ENCODE measurements at regions not wholly inside any gene's neighbourhood (a gene's known extent, or its start where the extent isn't known, plus 50 kb on each side); places are given as distances from the start of the nearest gene placed in this dataset.
"Not testable (repeated sequence)": the region's sequence is repeated elsewhere in the genome, so short reads cannot be mapped to it uniquely, and the experiment has no call there.

GRCh38 chr16:88200896-88201185 is 181.9 kb upstream of the ZNF469 start:
- no peak for DNase-seq (ENCODE audit: low read depth)

GRCh38 chr16:88201611-88202010 is 181.1 kb upstream of the ZNF469 start:
- not testable (repeated sequence) for DNase-seq (ENCODE audit: low read depth)

- DNase-seq (ENCODE audit: low read depth), result no peak
Measured at GRCh38 chr16:88202207-88202745, 180.5 kb upstream of the ZNF469 start.

- not testable (repeated sequence) for DNase-seq (ENCODE audit: low read depth)
Measured at GRCh38 chr16:88202856-88203681, 179.7 kb upstream of the ZNF469 start.

DNA sequence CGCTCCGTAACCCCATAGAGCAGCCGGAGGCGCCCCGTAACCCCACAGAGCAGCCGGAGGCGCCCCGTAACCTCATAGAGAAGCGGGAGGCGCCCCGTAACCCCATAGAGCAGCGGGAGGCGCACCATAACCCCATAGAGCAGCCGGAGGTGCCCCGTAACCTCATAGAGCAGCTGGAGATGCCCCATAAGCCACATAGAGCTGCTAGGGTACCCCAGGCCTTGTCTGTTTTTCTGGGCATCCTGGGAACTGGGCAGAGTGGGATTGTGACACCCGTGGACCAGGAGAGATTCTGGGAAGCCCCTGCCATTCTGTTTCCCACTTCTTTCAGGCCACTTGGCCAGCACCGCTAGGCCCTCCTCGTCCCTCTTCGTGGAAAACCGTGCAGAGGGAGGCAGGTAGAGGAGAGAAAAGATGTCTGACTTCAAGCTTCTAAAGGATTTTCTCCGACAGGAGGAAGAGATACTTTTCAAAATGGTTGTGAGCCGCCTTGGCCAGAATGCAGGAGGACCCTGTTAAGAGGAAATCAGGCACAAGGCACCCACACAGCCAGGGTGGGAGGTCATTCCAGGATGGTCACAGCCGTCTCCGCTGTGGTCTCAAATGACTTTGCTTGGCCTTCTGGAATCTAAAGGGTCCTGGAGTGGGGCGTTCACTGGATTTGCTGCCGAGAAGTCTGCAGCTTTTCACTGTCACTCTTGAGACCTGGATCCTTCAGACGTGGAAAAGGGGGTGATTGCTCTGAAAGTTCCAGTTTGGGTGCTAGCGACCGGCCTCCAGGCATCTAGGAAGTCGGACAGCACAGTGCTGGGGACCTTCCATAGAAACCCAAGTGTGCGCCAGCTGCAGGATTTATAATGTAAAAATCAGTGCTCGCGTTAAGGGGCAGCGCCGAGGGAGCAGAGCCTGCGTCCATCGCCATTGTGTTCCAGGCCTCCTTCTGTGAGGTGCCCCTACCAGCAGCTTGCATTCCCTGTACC is 178.3 kb upstream of the ZNF469 start:
- not testable (repeated sequence) for DNase-seq (ENCODE audit: low read depth)

DNA sequence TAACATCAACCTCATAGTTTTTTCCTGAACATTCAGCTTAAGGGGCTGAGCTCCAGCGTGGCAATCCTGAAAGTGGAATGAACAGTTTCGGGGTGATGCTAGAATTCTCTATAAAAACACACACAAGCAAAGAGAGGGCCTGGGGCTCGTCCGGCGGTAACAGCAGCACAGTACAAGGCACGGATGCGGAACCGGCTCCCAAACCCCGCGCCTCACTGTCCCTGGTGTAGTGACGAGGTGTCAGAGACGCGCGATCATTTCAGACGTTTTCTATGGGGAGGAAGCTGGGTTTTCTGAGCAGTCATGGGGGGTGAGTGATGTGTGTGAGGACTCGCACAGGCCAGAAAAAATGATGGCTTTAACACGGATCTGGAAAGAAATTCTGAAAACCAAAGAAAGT is 177.3 kb upstream of the ZNF469 start:
- not testable (repeated sequence) for DNase-seq (ENCODE audit: low read depth)

- DNase-seq (ENCODE audit: low read depth), result not testable (repeated sequence)
Measured at GRCh38 chr16:88206006-88206405, 176.8 kb upstream of the ZNF469 start.

DNA sequence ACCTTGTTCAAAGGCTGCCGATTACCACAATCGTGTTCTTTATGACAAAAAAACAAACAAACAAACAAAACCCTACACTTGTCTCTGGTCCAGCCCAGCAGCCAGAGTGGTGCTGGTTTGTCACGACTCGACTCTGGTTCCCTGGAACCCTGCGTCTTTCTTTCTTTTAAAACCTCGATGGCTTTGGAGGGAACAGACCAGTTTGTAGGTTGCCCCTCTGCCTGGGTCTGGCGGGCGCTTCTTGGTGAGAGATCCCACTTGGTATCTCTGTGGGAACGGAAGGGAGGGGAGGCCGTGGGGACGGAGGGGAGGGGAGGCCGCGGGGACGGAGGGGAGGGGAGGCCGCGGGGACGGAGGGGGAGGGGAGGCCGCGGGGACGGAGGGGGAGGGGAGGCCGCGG is 176.2 kb upstream of the ZNF469 start:
- DNase-seq (ENCODE audit: low read depth), result not testable (repeated sequence)

GRCh38 chr16:88208112-88208511 is 174.6 kb upstream of the ZNF469 start:
- DNase-seq (ENCODE audit: low read depth), result no peak

DNA sequence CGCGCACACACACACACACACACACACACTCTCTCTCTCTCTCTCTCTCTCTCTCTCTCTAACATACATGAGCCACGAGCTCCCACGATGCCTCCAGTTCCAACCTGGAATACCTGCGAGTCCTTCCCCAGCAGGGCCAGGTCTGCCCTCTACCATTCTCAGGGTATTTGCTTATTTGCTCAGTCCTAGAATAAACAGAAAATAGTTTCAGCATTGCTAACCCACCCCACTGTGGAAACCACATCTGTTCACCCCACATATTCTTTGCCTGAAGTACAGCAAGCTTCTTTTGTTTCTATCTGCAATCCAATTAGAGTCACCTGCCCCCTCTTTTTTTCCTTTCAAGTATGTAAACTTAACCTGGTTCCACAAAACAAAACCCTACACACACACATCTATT is 174.0 kb upstream of the ZNF469 start:
- not testable (repeated sequence) for DNase-seq (ENCODE audit: low read depth)

- not testable (repeated sequence) for DNase-seq (ENCODE audit: low read depth)
Measured at GRCh38 chr16:88209579-88209978, 173.2 kb upstream of the ZNF469 start.

DNA sequence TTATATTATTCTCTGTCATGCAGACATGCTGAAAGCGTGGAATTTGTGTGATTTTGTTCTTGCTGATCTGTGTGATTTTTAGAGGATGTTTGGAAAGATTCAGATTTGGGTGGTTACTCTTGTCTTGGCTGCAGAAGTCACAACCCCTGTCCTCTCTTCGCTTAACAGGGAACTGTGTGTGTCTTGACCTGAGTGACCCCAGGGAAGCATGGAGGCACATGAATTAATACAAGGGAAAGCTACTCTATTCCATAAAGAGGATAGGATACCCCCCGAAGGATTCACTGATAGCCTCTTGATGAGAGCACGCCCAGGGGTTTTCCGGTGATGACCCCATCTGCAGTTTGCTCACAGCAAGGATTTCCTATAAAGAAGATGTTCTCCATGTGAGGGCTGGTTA is 168.8 kb upstream of the ZNF469 start:
- DNase-seq (ENCODE audit: low read depth), result not testable (repeated sequence)

- DNase-seq (ENCODE audit: low read depth), result not testable (repeated sequence)
Measured at GRCh38 chr16:88221001-88221761, 161.6 kb upstream of the ZNF469 start.

GRCh38 chr16:88223696-88224095 is 159.1 kb upstream of the ZNF469 start:
- not testable (repeated sequence) for DNase-seq (ENCODE audit: low read depth)

DNA sequence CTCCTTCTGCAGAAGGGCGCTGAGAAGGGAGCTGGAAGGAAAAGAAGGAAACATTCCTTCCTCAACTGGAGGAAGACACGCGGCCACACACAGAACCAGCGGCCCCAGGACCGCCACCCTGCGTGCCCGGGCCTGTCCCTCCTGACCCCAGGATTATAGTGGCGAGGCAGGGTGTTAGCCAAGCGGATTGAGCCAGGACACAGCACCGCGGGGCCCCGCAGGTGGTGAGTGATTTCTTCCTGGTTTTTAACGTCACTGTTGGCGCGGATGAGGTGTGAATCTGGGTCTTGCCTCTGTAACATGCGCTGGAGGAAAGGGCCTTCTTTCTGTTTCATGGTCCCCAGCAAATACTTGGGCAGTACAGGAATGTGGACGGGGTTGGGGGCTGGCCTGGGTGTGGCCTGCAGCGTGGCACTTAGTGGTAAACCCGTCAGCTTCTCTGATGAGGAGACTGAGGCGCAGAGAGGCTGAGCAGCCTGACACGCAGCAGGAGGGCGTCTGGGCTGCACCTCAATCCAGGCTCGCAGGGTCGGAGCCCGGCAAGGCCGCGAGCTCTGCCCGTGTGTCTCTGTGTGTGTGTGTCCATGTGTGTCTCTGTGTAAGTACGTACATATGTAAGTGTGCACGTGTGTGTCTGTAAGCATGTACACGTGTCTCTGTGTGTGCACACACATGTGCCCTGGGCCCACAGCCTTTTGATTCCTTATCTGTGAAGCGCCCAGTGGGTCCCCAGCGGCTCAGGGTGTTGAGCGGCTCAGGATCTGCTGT is 158.4 kb upstream of the ZNF469 start:
- not testable (repeated sequence) for DNase-seq (ENCODE audit: low read depth)

DNA sequence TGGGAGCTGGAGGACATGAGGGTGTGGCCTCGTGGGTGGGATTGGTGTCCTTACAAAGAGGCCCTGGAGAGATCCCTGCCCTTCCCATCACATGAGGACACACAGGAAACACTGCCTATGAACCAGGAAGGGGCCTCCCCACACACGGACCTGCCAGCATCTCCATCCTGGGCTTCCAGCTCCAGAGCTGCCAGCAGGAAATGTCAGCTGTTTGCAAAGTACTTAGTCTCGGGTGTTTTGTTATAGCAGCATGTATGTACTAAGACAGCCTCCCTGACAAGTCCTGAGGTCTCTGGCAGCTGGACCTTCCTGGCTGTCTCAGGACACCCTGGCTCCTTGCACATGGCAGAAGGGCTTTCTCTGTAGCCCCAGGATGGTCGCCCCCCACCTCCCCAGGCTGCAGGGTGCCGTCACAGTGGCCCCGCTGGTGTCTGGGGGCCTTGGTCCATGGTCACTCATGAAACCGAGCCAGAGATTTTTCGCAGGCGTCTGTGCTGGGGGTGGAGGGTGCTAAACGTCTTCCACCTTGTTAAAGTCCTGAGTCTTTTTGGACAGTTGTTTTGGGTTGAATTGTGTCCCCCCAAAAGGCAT is 157.0 kb upstream of the ZNF469 start:
- DNase-seq (ENCODE audit: low read depth), result not testable (repeated sequence)

DNA sequence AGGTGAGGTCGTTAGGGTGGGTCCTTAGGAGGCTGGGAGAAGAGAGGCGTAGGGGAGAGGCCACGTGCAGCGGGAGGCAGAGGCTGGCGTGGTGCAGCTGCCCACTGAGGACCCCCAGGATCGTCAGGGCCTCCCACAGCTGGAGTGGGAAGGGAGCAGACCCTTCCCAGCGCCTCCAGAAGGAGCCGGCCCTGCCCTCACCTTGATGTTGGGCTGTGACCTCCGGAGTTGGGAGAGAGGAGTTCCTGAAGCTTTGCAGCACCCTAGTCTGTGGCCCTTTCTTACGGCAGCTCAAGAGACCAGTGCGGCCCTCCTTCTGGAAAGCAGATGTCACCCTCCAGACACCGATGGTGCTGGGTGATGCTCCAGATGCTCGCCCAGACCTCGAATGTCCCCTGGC is 156.5 kb upstream of the ZNF469 start:
- DNase-seq (ENCODE audit: low read depth), result not testable (repeated sequence)

GRCh38 chr16:88227026-88227721 is 155.6 kb upstream of the ZNF469 start:
- not testable (repeated sequence) for DNase-seq (ENCODE audit: low read depth)

- not testable (repeated sequence) for DNase-seq (ENCODE audit: low read depth)
Measured at GRCh38 chr16:88227722-88228482, 154.9 kb upstream of the ZNF469 start.

Data from T-helper 22 cell (primary cell).